Stimulated activated CD8-positive, alpha-beta memory T cell treated with anti-CD3 and anti-CD28 coated beads, Interleukin-15, amount 100 ng/mL, for 24 hours (primary cell): ENCODE measurements at regions not wholly inside any gene's neighbourhood (a gene's known extent, or its start where the extent isn't known, plus 50 kb on each side); places are given as distances from the start of the nearest gene placed in this dataset.
"Not testable (repeated sequence)": the region's sequence is repeated elsewhere in the genome, so short reads cannot be mapped to it uniquely, and the experiment has no call there.

Experiments
- DNase-seq: peaks from one replicate; pipeline ENCODE4 v3.0.0-alpha.2; 2020; ENCODE audit warnings: low read depth

GRCh38 chr12:91533366-91533765, 350.7 kb upstream of the DCN start:
- no peak for DNase-seq

DNA sequence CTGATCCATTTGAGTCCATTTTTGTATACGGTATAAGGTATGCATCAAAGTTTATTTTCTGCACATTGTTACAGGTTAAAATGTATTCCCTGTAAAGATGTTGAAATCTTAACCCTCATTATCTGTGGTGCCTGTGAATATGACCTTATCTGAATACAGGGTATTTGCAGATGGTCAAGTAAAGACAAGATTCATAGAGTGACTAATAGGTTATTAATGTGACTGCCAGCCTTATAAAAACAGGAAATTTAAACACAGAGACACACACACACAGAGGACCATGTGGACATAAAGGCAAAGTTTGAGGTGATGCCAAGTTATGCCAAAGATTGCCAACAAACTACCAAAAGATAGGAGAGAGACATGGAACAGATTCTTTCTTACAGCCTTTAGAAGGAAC, 347.2 kb upstream of the DCN start:
- no peak for DNase-seq

- DNase-seq = no peak
Measured at GRCh38 chr12:91523831-91524230, 341.2 kb upstream of the DCN start.

- DNase-seq = no peak
Measured at GRCh38 chr12:91516695-91517047, 334.1 kb upstream of the DCN start.

DNA sequence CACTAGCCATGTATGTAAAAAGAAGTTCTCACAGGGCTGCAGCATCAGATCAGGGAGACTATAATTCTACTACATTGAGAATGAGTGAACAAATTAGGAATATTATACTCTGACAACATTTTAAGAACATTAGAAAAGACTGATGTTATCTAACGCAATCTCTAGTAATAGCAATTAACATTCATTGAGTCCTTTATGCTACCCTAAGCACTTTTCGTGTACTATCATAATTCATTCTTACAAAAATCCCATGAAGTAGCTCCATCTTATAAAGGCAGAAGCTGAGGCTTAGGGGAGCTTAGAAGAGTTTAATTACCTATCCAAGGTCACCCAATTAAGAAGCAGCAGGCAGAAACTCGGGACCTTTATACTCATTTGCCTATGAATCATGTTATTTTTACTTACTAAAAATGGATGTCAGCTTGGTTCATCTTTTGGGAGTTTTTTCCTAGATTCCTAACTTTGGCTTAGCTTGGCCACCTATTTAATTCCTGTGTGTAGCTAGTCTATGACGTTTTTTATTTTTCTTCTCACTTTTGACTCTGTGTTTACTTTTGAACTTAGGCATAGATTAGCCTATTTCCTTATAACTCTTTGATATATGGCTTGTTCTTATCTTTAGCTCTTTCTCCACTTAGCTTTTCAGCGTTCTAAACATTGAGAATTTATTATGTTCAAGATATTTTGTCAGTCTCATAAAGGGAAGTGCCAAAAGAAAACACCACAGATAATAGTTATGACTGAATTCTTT, 333.5 kb upstream of the DCN start:
- DNase-seq = no peak

- no peak for DNase-seq
Measured at GRCh38 chr12:91513313-91513712, 330.7 kb upstream of the DCN start.

GRCh38 chr12:91511795-91512420, 329.3 kb upstream of the DCN start:
- DNase-seq = no peak

DNA sequence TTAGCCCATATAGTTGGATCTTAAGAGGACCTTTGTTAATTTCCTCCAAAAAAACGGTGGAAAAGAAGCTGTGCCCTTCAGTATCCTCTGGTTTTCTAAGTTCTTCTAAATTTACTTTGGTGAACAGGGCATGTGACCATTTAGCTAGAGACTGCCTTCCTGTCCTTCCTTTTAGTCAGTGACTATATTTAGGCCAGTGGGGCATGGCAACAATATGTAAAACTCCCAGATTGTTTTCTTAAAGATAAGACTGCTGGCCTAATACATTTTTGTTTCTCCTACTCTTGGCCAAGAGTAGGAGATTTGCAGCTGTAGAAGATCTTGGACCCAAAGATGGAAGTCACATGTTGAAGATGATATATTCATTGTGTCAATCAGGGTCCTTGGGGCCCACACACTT, 325.1 kb upstream of the DCN start:
- DNase-seq = no peak

DNA sequence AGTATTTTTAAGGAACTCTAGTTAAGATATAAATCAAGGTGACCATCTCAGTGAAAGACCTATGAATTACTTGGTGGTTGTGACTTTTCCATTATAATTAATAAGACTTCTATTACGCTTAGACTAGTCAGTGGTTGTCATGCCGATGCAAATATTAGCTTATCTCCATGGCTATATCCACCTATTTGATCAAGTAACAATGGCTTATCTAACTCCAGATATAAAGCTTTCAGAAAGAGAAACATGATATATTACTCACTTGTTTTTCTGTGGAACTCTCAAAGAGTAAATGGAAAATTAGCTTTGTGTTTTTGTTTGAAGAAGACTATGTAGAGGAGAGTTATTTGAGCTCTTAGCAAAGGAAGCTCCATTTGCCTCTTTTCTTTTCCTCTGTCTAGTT, 323.8 kb upstream of the DCN start:
- no peak for DNase-seq

DNA sequence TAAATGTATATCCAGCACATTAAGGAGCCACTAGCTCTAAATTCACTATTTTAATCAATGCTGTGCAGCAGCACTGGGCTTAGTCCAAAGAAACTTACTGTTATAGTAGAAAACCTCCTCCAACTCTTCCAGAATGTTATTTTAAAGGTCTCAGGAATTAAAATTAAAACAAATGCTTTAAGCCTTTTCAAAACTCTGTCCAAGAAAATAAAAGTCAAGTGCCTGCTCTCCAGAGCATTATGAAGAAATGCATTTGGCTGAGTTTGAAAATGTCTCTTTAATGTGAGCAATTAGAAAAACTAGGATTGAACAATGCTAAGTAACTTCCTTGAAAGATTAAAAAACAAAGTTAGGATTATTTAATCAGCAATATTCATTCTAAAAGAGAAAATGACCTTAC, 322.4 kb upstream of the DCN start:
- DNase-seq = no peak

GRCh38 chr12:91502208-91502607, 319.6 kb upstream of the DCN start:
- no peak for DNase-seq

DNA sequence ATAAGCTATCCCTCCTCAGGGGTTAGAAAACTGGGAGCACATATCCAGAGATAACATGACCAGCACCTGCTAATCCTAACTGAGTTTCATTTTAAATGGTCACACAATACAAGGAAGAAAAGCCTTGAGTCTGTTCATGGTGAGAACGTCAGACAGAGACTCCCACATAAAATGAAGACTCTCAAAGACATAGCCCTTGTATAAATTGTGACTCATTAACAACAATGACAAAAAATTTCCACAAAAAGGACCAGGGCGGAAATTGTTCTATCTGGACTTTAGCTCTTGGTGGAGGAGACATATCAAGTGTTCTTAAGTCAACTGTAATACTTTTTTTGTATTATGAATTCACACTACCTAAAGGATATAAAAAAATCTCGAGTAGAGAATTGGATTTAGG, 313.7 kb upstream of the DCN start:
- DNase-seq = no peak

DNA sequence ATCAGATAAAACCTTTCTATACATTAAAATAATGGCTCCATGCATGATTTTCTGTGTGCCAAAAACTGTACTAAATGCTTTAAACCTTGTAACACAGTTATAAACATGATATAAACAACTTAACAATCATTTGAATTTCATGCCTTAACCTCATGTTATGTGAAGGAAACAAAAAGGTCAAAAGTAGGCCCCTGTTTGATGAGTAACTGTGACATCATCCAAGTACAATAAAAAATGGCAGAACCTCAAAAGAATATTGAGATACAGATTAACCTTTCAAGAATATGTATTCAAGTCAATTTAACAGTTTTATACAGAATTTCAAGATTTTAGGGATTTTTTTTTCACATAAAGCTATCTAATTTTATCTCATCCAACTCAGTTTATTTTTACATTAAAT, 310.7 kb upstream of the DCN start:
- DNase-seq = no peak

GRCh38 chr12:91492648-91493047, 310.0 kb upstream of the DCN start:
- DNase-seq = no peak

DNA sequence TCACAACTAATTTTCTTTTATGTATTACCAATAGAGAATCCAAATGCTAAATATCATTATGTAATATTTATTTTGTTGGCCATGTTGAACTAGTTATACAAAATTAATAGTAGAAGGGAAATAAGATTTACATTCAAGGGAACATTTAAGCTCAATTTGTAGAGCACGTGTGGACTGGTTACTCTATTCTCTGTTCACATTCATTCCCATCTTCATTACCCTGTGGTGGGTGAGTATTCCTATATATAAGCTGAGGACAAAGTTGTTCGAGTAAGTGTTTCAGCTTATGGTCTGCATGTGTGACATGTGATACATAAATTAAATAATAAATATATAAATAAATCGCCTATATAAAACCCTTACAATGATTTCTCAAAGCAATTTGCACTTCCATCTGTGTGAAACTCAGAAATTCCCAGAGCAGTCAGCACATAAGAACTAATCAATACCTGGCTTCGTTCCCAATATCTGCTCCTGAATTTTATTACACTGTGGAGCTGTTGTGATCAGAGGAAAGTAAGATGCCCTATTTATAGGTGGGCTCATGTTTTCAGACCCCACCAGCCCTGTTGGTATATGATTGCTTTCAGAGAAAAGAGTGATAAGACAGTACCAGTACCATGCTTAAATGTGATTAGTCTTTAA, 308.2 kb upstream of the DCN start:
- DNase-seq = no peak

DNA sequence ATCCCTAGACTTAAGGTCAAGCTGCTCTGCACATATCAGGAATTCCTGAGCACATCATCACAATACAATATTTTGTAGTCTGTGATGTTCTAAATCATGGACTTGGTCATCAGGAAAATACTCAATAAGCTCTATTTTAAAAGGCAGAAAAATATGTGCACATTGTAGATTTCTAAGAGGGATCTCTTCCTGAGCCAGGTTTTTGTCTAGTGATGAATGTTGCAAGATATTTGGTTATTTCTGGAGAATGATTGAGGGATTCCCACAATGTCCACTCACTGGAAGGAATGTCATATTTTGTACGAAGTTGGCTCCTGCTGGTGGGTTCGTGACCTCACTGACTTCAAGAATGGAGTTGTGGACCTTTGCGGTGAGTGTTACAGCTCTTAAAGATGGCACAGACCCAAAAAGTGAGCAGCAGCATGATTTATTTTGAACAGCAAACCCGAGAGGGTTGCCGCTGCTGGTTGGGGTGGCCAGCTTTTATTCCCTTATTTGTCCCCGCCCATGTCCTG, 300.9 kb upstream of the DCN start:
- no peak for DNase-seq

DNA sequence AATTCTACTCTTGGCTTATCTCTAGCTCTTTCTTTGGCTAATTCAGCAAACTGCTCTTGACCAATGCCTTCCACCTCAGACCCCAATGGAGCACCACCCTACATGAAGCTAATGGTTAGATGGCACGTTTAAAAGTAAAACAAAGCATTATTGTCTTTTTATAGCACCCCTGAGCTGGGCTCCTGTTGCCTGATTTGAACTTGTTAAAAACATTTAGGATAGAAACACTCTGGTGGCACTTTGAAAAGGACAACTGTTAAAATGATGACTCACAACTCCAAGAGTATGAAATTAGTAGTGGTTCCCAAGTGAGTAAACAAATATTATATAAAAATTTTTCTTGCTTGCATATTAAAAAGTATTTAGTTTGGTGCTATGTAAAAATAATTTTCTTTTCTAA, 299.6 kb upstream of the DCN start:
- no peak for DNase-seq

DNA sequence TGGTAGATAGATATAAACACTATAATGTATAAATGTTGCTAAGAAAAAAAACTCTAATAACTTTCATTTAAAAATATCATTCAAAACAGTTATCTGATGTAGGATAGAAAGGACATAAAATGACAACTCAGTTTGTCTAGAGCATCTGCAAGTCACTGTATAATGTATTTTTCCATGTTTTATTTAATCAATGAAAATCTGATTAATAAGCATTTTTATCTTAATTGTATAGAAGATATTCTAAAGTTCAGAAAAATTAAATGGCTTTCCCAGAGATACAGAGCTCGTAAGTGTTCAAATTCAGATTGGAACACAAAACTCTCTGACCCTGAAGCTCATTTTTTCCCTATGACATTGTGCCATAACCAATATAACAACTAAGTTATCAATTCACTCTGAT, 295.9 kb upstream of the DCN start:
- no peak for DNase-seq

- DNase-seq = no peak
Measured at GRCh38 chr12:91467686-91468085, 285.1 kb upstream of the DCN start.

DNA sequence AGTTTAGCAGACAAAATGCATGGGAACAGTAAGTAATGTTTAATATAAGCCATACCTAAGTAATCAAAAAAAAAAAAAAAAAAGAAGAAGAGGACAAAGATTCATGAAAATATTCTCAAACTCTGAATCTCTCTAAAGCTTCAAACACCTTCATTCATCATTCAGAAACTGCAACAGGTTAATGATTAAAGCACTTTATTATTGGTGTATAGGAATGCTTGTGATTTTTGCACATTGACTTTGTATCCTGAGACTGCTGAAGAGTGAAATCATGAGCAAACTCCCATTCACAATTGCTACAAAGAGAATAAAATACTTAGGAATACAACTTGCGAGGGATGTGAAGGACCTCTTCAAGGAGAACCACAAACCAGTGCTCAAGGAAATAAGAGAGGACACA, 278.4 kb upstream of the DCN start:
- DNase-seq = no peak

- DNase-seq = no peak
Measured at GRCh38 chr12:91460469-91460868, 277.9 kb upstream of the DCN start.

DNA sequence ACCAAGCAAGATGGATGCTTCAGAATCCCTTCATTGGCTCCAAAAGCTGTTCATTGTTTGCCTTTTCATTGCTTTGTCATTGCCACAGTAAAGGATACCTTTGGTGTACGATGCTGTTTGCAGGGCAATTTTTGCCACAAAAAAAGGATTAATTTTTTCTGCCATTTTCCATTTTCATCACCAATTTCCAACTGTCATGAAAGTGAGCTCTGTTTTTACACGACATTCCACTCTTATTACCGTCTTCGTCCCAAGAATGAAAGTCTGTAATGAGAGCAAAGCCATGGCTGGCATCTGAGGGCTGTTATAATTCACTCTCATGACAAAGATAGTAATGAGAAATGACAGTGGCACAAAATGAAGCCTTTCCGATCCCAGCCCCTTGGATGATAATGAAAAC, 272.7 kb upstream of the DCN start:
- DNase-seq = no peak

- no peak for DNase-seq
Measured at GRCh38 chr12:91454179-91454578, 271.6 kb upstream of the DCN start.

DNA sequence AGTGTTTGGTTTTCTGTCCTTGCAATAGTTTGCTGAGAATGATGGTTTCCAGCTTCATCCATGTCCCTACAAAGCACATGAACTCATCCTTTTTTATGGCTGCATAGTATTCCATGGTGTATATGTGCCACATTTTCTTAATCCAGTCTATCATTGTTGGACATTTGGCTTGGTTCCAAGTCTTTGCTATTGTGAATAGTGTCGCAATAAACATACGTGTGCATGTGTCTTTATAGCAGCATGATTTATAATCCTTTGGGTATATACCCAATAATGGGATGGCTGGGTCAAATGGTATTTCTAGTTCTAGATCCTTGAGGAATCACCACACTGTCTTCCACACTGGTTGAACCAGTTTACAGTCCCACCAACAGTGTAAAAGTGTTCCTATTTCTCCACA, 269.8 kb upstream of the DCN start:
- DNase-seq = not testable (repeated sequence)
